PC-3 (cell line): ENCODE measurements at regions not wholly inside any gene's neighbourhood (a gene's known extent, or its start where the extent isn't known, plus 50 kb on each side); places are given as distances from the start of the nearest gene placed in this dataset.

Experiments
- CTCF ChIP-seq: fragments of 300-600 bp; sonication (generic); conservative IDR thresholded peaks from 2 replicates; pipeline ENCODE4 v1.5.1; 2017; ENCODE audit warnings: antibody characterized with exemption, low read depth, mild to moderate bottlenecking, low read length
- EZH2phosphoT487 ChIP-seq: fragments of 300-600 bp; sonication (generic); IDR thresholded peaks from 2 replicates; pipeline ENCODE4 v1.6.1; 2018; ENCODE audit warnings: mild to moderate bottlenecking, antibody characterized with exemption, low read length, borderline replicate concordance

GRCh38 chr2:41377837-41378236 is 670.0 kb upstream of the PKDCC start:
- TF ChIP-seq CTCF (no peak), EZH2phosphoT487 (no peak)
